GM15510 (cell line): ENCODE measurements at regions not wholly inside any gene's neighbourhood (a gene's known extent, or its start where the extent isn't known, plus 50 kb on each side); places are given as distances from the start of the nearest gene placed in this dataset.

ENCODE experiments used
- POLR2A ChIP-seq: IDR thresholded peaks from 3 replicates; pipeline ENCODE4 v1.6.1; 2011; ENCODE audit warnings: borderline replicate concordance; ENCODE audit not compliant: insufficient read length; ENCODE audit errors: extremely low read depth

DNA sequence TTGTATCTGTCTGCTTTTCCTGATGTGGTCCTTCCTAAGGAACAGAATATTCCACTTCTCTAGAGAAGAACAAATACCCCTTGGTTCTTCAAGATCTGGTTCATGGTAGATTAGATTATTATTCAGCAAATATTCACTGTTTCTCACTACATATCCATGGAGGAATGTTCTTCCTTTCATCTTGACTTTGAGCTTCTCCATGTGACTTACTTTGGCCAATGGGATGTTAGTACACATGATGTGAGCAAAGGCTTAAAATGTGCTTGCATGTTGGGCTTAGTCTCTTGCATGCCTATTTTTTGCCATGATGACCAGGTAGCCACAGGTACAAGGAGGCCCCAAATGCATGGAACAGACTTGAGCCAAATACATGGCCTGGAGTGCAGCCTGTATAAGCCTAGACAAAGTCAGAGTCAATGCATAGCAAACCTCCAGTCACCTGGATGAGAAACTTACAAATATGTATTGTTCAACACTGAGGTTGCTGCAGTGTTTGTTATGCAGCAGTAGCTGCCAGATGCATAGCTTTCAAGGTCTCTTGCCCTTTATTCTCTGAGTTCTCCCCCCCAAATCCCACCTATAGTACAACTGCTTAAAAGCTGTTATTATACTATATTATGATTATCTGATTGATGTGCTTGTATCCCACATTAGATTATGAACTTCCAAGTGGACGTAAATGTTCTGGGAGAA is 50.0 kb upstream of the CHD6 start:
- no peak for TF ChIP-seq POLR2A
